ENCODE measurements at regions not wholly inside any gene's neighbourhood (a gene's known extent, or its start where the extent isn't known, plus 50 kb on each side); places are given as distances from the start of the nearest gene placed in this dataset.

- TF ChIP-seq PTBP1 (IDR thresholded peaks at IDR 0.05; ENCODE audit: low read depth, low read length, poor library complexity, severe bottlenecking) = no peak
- TF ChIP-seq ZFP37 (CRISPR knock-in tag; IDR thresholded peaks at IDR 0.05; ENCODE audit: borderline replicate concordance) = no peak
- no peak for TF ChIP-seq ZNF407 (CRISPR knock-in tag; IDR thresholded peaks at IDR 0.05; ENCODE audit: not compliant biosample characterization)
- TF ChIP-seq, protein P1, sequence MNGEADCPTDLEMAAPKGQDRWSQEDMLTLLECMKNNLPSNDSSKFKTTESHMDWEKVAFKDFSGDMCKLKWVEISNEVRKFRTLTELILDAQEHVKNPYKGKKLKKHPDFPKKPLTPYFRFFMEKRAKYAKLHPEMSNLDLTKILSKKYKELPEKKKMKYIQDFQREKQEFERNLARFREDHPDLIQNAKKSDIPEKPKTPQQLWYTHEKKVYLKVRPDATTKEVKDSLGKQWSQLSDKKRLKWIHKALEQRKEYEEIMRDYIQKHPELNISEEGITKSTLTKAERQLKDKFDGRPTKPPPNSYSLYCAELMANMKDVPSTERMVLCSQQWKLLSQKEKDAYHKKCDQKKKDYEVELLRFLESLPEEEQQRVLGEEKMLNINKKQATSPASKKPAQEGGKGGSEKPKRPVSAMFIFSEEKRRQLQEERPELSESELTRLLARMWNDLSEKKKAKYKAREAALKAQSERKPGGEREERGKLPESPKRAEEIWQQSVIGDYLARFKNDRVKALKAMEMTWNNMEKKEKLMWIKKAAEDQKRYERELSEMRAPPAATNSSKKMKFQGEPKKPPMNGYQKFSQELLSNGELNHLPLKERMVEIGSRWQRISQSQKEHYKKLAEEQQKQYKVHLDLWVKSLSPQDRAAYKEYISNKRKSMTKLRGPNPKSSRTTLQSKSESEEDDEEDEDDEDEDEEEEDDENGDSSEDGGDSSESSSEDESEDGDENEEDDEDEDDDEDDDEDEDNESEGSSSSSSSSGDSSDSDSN (CRISPR knock-in tag; IDR thresholded peaks at IDR 0.05) = peak; percentile 71
- TF ChIP-seq ZNF501 (CRISPR knock-in tag; IDR thresholded peaks at IDR 0.05) = peak; percentile 85
- 0 out of 2 replicates have a peak, but pooled peaks have one; percentile 49 for TF ChIP-seq ZNF292 (CRISPR knock-in tag; IDR thresholded peaks at IDR 0.05; ENCODE audit: borderline replicate concordance, low read depth)
- no peak for TF ChIP-seq TEAD2 (CRISPR knock-in tag; IDR thresholded peaks at IDR 0.05)
- peak; percentile 52 for TF ChIP-seq SAP130 (CRISPR knock-in tag; IDR thresholded peaks at IDR 0.05; ENCODE audit: low read depth)
- peak; percentile 12; the same call in 1 of the 2 replicates for TF ChIP-seq NCOA2 (CRISPR knock-in tag; IDR thresholded peaks at IDR 0.05)
- TF ChIP-seq HBP1 (CRISPR knock-in tag; IDR thresholded peaks at IDR 0.05; ENCODE audit: low read depth) = peak; percentile 36; the same call in 1 of the 2 replicates
- peak; percentile 82; the same call in 1 of the 2 replicates for TF ChIP-seq KLF9 (CRISPR knock-in tag; IDR thresholded peaks at IDR 0.05; ENCODE audit: low read depth)
- TF ChIP-seq ZNF503 (CRISPR knock-in tag; IDR thresholded peaks at IDR 0.05) = 0 out of 2 replicates have a peak, but pooled peaks have one; percentile 15
These were observed 82.5 kb downstream of the ZNF467 start (continued) for GRCh38 chr7:149690688-149691446.

All from HepG2 (cell line).